GM12878 (cell line): ENCODE measurements at regions not wholly inside any gene's neighbourhood (a gene's known extent, or its start where the extent isn't known, plus 50 kb on each side); places are given as distances from the start of the nearest gene placed in this dataset.

Experiments
- ATAC-seq: fragments of 200-7000 bp; cut with Tn5 transposase; 3 replicates; pipeline ENCODE4 v1.9.1; 2020; ENCODE audit warnings: mild to moderate bottlenecking, moderate library complexity
- BruUV-seq: library from RNA; stranded (reverse); fragments of 400-500 nt; replicated peaks from 2 replicates; lab custom pipeline; 2021; lab: Mats Ljungman, UMichigan
- CTCF ChIA-PET: fragments of 300-600 bp; sonication (Branson Sonifier 250); formaldehyde crosslinking; extraction: SDS; loops from one replicate; lab custom pipeline; 2021; ENCODE audit warnings: inconsistent platforms; lab: Yijun Ruan, JAX
- POLR2A ChIA-PET: fragments of 350-600 bp; formaldehyde crosslinking; extraction: SDS; loops from one replicate; lab custom pipeline; 2021; ENCODE audit warnings: inconsistent platforms; lab: Charles Lee
- RAD21 ChIA-PET: fragments of 300-600 bp; sonication (Branson Sonifier 250); formaldehyde crosslinking; loops from one replicate; lab custom pipeline; 2023; ENCODE audit warnings: antibody characterized with exemption; ENCODE audit not compliant: unreplicated experiment; lab: Charles Lee
- SMC1A ChIA-PET: fragments of 300-600 bp; sonication (Branson Sonifier 250); formaldehyde crosslinking; loops from one replicate; lab custom pipeline; 2023; ENCODE audit not compliant: unreplicated experiment, uncharacterized antibody; lab: Charles Lee
- DNase-seq: peaks from one replicate; pipeline ENCODE4 v3.0.0-alpha.2; 2011; ENCODE audit warnings: low read depth, low spot score
- FAIRE-seq: peaks from 3 replicates; lab custom pipeline; 2011; peaks lifted over from hg19 to GRCh38; lab: Jason Lieb, UNC
- H2AFZ ChIP-seq: 2 replicates; pipeline ENCODE4 v1.6.0; 2011; ENCODE audit warnings: low read depth, low read length, control low read depth; ENCODE audit not compliant: control insufficient read depth
- H3K27ac ChIP-seq: 2 replicates; pipeline ENCODE4 v1.5.1; 2011; ENCODE audit warnings: control low read depth; ENCODE audit not compliant: control insufficient read depth, insufficient read depth
- H3K27me3 ChIP-seq, 2 experiments: replicated peaks in 1 of 2; 2 replicates each; pipeline versions ENCODE4 v1.6.0 to v1.6.1; 2011; ENCODE audit warnings: low read length in 1 of 2; ENCODE audit not compliant: control insufficient read depth in 2 of 2, insufficient read depth in 2 of 2
- H3K36me3 ChIP-seq, 2 experiments: 2 replicates each; pipeline ENCODE4 v1.5.1; 2011; ENCODE audit warnings: low read length in 1 of 2; ENCODE audit not compliant: control insufficient read depth in 2 of 2, insufficient read depth in 2 of 2
- H3K4me1 ChIP-seq: 2 replicates; pipeline ENCODE4 v1.6.1; 2011; ENCODE audit warnings: mild to moderate bottlenecking, low read length, moderate library complexity, mixed read lengths; ENCODE audit not compliant: control insufficient read depth, insufficient read depth
- H3K4me2 ChIP-seq: 2 replicates; pipeline ENCODE4 v1.6.0; 2011; ENCODE audit warnings: control low read depth; ENCODE audit not compliant: control insufficient read depth, insufficient read depth
- H3K4me3 ChIP-seq: fragments of 200-600 bp; sonication (generic); 2 replicates; pipeline ENCODE4 v1.5.1; 2016
- H3K79me2 ChIP-seq: 2 replicates; pipeline ENCODE4 v1.6.0; 2011; ENCODE audit warnings: low read length; ENCODE audit not compliant: control insufficient read depth, insufficient read depth
- H3K9ac ChIP-seq: 2 replicates; pipeline ENCODE4 v1.8.0; 2011; ENCODE audit warnings: low read length, control low read depth, mixed read lengths; ENCODE audit not compliant: control insufficient read depth, insufficient read depth
- H3K9me3 ChIP-seq: replicated peaks from 3 replicates; pipeline ENCODE4 v1.5.1; 2011; ENCODE audit warnings: mild to moderate bottlenecking, low read length; ENCODE audit not compliant: control insufficient read depth, insufficient read depth
- H4K20me1 ChIP-seq: 2 replicates; pipeline ENCODE4 v1.6.0; 2011; ENCODE audit not compliant: control insufficient read depth, insufficient read depth
- BHLHE40 ChIP-seq, 2 experiments: fragments of 450-650 bp in 1 of 2; IDR thresholded peaks; 2 replicates each; pipeline ENCODE4 v1.6.1; 2011 to 2017; ENCODE audit warnings: low read depth in 2 of 2, borderline replicate concordance in 1 of 2, improper control_type of control experiment in 1 of 2, low read length in 1 of 2, mild to moderate bottlenecking in 1 of 2
- DPF2 ChIP-seq: fragments of 450-650 bp; IDR thresholded peaks from 2 replicates; pipeline ENCODE4 v1.6.1; 2017; ENCODE audit warnings: mild to moderate bottlenecking
- EED ChIP-seq: sonication (generic); IDR thresholded peaks from 2 replicates; pipeline ENCODE4 v1.6.1; 2016; ENCODE audit warnings: antibody characterized with exemption, low read depth
- ELK1 ChIP-seq: IDR thresholded peaks from 2 replicates; pipeline ENCODE4 v1.6.1; 2012; ENCODE audit warnings: low read depth, low read length, improper control_type of control experiment
- JUNB ChIP-seq: IDR thresholded peaks from 2 replicates; pipeline ENCODE4 v1.6.1; 2016; ENCODE audit warnings: antibody characterized with exemption, mild to moderate bottlenecking
- JUND ChIP-seq: IDR thresholded peaks from 2 replicates; pipeline ENCODE4 v1.6.1; 2012; ENCODE audit warnings: low read depth, mild to moderate bottlenecking, low read length, improper control_type of control experiment, moderate library complexity
- KDM1A ChIP-seq: fragments of 200-600 bp; sonication (generic); IDR thresholded peaks from 2 replicates; pipeline ENCODE4 v1.6.1; 2016; ENCODE audit warnings: borderline replicate concordance
- LARP7 ChIP-seq: fragments of 450-650 bp; IDR thresholded peaks from 2 replicates; pipeline ENCODE4 v1.6.1; 2017; ENCODE audit warnings: mild to moderate bottlenecking
- MAX ChIP-seq: IDR thresholded peaks from 2 replicates; pipeline ENCODE4 v1.6.1; 2012; ENCODE audit warnings: low read depth, low read length, improper control_type of control experiment
- NFYB ChIP-seq: IDR thresholded peaks from 2 replicates; pipeline ENCODE4 v1.6.1; 2011; ENCODE audit warnings: low read depth, mild to moderate bottlenecking, low read length, improper control_type of control experiment, moderate library complexity; ENCODE audit not compliant: insufficient read depth
- NR2C2 ChIP-seq: IDR thresholded peaks from 2 replicates; pipeline ENCODE4 v1.6.1; 2011; ENCODE audit warnings: borderline replicate concordance, low read depth; ENCODE audit not compliant: control insufficient read depth, insufficient read length
- PKNOX1 ChIP-seq: fragments of 450-650 bp; IDR thresholded peaks from 2 replicates; pipeline ENCODE4 v1.6.1; 2016; ENCODE audit warnings: mild to moderate bottlenecking
- RBBP5 ChIP-seq: fragments of 200-600 bp; sonication (generic); conservative IDR thresholded peaks from 2 replicates; pipeline ENCODE4 v1.6.1; 2016
- RELA ChIP-seq: fragments of 450-650 bp; IDR thresholded peaks from 2 replicates; pipeline ENCODE4 v1.8.0; 2014; ENCODE audit warnings: borderline replicate concordance; ENCODE audit not compliant: partially characterized antibody
- RFX5 ChIP-seq: IDR thresholded peaks from 2 replicates; pipeline ENCODE4 v1.6.1; 2011; ENCODE audit warnings: low read depth, low read length, improper control_type of control experiment
- SMAD5 ChIP-seq: IDR thresholded peaks from 2 replicates; pipeline ENCODE4 v1.6.1; 2016; ENCODE audit warnings: antibody characterized with exemption, low read depth
- SMARCA5 ChIP-seq: fragments of 450-650 bp; IDR thresholded peaks from 2 replicates; pipeline ENCODE4 v1.6.1; 2017; ENCODE audit warnings: mild to moderate bottlenecking
- SP1 ChIP-seq: IDR thresholded peaks from one replicate; pipeline ENCODE4 v1.6.1; 2011; ENCODE audit warnings: low read depth, low read length
- WGBS: methylation state at CpG from one replicate; pipeline ENCODE4 v1.1.6; 2016; ENCODE audit warnings: low lambda C conversion rate; ENCODE audit not compliant: insufficient replicate concordance, insufficient coverage; ENCODE audit errors: missing lambda C conversion rate; 5-methylcytosine and 5-hydroxymethylcytosine counted together
- in situ Hi-C: fragments of 300-500 bp; cut with MboI; formaldehyde crosslinking; loops from 9 replicates; pipeline ENCODE4 v1.14.3; 2018; ENCODE audit warnings: mixed read lengths
- intact Hi-C: fragments of 100-400 bp; cut with micrococcal nuclease; formaldehyde crosslinking; loops from one replicate; pipeline ENCODE4 v1.14.2; 2022; ENCODE audit not compliant: unreplicated experiment

GRCh38 chr6:139643986-139644385, 269.5 kb upstream of the CITED2 start:
- FAIRE-seq (no peak), ATAC-seq (no peak), DNase-seq (no peak)
- Histone ChIP-seq H3K27me3 (no peaks in the 10 kb centered on the region), H2AFZ (no peak overlapping the region), H3K4me2 (no peak overlapping the region), H3K4me3 (no peak overlapping the region), H3K79me2 (no peaks in the 10 kb centered on the region), H3K36me3 (no peaks in the 10 kb centered on the region), H3K4me1 (peaks cover 4% of the 10 kb centered on the region; the same call in 1 of the 2 replicates), H3K27ac (no peak overlapping the region), H4K20me1 (no peaks in the 10 kb centered on the region), H3K9me3 (no peaks in the 10 kb centered on the region), H3K9ac (no peak overlapping the region)
- POLR2A ChIA-PET, result no interaction called here
- CTCF ChIA-PET, result no interaction called here
- TF ChIP-seq DPF2 (no peak), MAX (no peak), PKNOX1 (no peak), EED (no peak), SMAD5 (no peak)
- no TSS peak for BruUV-seq
- RAD21 ChIA-PET, result no interaction called here
- SMC1A ChIA-PET, result interaction anchor here (3.0 kb wide), 1 partner anchor 42 kb away, joined by 9 read pairs; no protein-coding TSS in a partner anchor
- WGBS, result 69% methylated on average over 5 of the region's 5 CpGs
- intact Hi-C loops (no loop called here), in situ Hi-C loops (no loop called here)

GRCh38 chr6:139642346-139642745, 267.9 kb upstream of the CITED2 start:
- FAIRE-seq, result no peak
- no peaks in the 10 kb centered on the region for H3K9me3 ChIP-seq
- ChIA-PET CTCF (no interaction called here), POLR2A (no interaction called here), SMC1A (interaction anchor here (3.0 kb wide), 1 partner anchor 41 kb away, joined by 9 read pairs; no protein-coding TSS in a partner anchor), RAD21 (no interaction called here)
- DNase-seq, result no peak
- in situ Hi-C loops (no loop called here), intact Hi-C loops (no loop called here)
- H3K27me3 ChIP-seq, result no peaks in the 10 kb centered on the region
- no peak overlapping the region for H3K9ac ChIP-seq
- no peak overlapping the region for H3K27ac ChIP-seq
- no peaks in the 10 kb centered on the region for H4K20me1 ChIP-seq
- H3K36me3 ChIP-seq, result no peaks in the 10 kb centered on the region
- BruUV-seq, result no TSS peak
- peaks cover 4% of the 10 kb centered on the region; the same call in 1 of the 2 replicates for H3K4me1 ChIP-seq
- H3K4me3 ChIP-seq, result no peak overlapping the region
- H2AFZ ChIP-seq, result no peak overlapping the region
- H3K4me2 ChIP-seq, result no peak overlapping the region
- no peaks in the 10 kb centered on the region for H3K79me2 ChIP-seq
- no peak for ATAC-seq
- WGBS, result 59% methylated on average over 2 of the region's 2 CpGs
- TF ChIP-seq JUND (no peak), BHLHE40 (IDR thresholded peaks at IDR 0.05; ENCODE audit: borderline replicate concordance in 1 of 2, low read depth in 2 of 2, low read length in 1 of 2) (no peak), SP1 (no peak), ELK1 (no peak), RELA (no peak), SMARCA5 (no peak), JUNB (no peak), RBBP5 (no peak), NR2C2 (no peak), LARP7 (no peak), RFX5 (no peak), KDM1A (no peak), NFYB (no peak)
